HG02884 (cell line): ENCODE measurements at regions not wholly inside any gene's neighbourhood (a gene's known extent, or its start where the extent isn't known, plus 50 kb on each side); places are given as distances from the start of the nearest gene placed in this dataset.

ENCODE experiments used
- ATAC-seq: cut with Tn5 transposase; IDR thresholded peaks from one replicate; pipeline ENCODE4 v1.9.1; 2021; ENCODE audit warnings: mild to moderate bottlenecking, moderate library complexity; ENCODE audit not compliant: unreplicated experiment

GRCh38 chr18:22109535-22109934, 59.9 kb upstream of the GATA6 start:
- no peak for ATAC-seq

DNA sequence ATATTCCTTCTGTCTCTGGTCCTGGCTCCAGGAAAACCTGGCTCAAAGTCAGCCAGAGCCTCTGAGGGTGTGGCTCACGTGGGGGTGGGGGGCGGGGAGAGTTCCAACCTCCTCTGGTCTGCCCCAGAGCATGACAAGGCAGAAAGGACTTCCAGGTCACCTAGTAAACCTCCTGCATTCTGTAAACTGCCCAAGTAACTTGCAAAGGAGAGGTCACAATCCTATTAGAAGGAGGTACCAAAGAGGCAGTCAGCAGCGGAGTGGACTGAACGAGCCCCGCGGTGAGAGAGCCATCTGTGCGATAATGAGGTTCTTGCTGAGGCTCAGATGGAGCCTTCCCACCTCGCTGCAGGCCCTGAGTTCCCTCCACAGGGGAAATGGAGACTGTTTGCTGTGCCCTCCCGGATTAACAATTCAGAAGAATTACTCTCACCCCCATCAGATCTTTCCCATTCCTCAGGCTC, 58.9 kb upstream of the GATA6 start:
- ATAC-seq, result no peak

- ATAC-seq, result no peak
Measured at GRCh38 chr18:22112215-22112614, 57.2 kb upstream of the GATA6 start.

DNA sequence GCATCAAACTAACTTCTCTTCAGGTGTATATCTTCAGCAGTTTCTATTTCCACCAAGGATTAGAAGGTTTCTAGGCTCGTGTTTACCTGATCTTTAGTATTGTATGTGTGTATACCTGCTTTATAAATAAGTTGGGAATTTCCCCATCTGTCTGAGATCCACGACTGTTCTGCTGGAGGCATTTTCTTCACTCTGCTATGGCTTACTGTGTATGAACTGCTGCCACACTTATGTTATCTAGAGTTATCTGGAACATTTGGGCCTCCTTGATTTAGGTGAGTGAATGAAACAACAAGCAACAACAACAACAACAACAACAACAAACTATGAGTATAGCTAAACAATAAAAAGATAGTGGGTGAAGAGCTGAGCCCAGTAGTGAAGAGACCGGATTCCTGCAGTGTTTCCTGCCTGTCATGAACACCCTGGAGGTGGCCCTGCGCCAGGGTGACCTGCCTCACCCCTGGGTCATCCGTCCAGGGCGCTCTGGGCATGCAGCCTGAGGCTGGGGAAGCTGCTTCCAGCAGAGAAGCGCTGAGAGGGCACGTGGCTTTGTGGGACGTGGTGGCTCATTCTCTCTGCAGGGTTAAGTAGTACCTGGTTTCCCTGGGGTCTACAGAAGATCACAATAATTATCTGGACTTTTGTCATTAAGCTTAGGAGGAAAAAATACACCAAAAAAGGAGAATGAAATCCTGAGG, 56.1 kb upstream of the GATA6 start:
- ATAC-seq, result no peak

- ATAC-seq, result no peak
Measured at GRCh38 chr18:22114526-22115321, 54.7 kb upstream of the GATA6 start.

GRCh38 chr18:22115573-22115972, 53.8 kb upstream of the GATA6 start:
- ATAC-seq, result no peak
